NCI-H2029 (cell line): ENCODE measurements at regions not wholly inside any gene's neighbourhood (a gene's known extent, or its start where the extent isn't known, plus 50 kb on each side); places are given as distances from the start of the nearest gene placed in this dataset.
"Not testable (repeated sequence)": the region's sequence is repeated elsewhere in the genome, so short reads cannot be mapped to it uniquely, and the experiment has no call there.

Experiments
- DNase-seq: peaks from one replicate; lab custom pipeline; 2025; lab: John Stamatoyannopoulos, UW

GRCh38 chr21:27372381-27372780 is 405.5 kb upstream of the ADAMTS5 start:
- DNase-seq: no peak

GRCh38 chr21:27371975-27372331 is 405.1 kb upstream of the ADAMTS5 start:
- DNase-seq: no peak

GRCh38 chr21:27371115-27371974 is 404.5 kb upstream of the ADAMTS5 start:
- no peak for DNase-seq

- no peak for DNase-seq
Observed at GRCh38 chr21:27369978-27370571, 403.2 kb upstream of the ADAMTS5 start.

DNA sequence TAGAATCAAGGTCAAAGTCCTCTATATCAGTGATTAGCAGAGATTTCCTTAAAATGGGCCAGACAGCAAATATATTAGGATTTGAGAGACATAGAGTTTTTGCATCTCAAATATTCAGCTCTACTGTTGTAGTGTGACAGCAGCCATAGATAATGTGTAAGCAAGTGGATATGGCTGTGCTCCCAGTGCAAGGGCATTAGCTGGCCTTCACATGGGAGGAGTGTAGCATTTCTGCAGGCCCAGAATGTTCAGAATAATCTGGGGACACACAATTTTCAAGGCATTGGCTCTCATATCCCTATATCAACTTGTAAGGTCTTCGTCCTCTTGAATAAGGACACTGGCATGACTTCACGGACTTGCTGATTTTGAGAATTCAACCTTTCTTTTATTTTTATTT is 402.3 kb upstream of the ADAMTS5 start:
- no peak for DNase-seq

DNA sequence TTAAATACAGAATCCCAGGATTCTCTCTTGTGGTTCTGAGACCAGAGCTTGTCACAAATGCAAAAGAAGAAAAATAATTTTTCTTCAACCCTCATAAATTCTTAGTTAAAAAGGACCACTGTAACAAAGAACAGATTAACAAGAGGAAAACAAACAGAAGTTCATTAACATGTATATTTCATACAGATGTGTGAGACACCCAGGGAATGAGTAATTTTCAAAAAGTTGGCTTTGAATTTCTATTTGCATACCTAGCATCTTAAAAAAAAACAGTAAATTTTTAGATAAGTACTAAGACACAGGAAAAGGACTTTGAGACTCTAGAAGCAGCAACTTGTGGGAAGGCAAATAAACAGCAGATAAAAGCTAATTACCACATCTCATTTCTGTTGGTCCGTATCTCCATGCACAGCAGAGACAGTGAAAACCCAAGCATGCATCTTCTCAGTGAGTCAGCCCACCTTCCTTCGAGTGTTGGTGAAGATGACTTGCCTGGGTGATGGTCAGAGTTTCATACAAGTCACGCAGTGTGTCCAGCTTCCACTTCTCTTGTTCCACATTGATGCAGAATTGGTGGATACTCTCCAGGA is 399.9 kb upstream of the ADAMTS5 start:
- no peak for DNase-seq

DNA sequence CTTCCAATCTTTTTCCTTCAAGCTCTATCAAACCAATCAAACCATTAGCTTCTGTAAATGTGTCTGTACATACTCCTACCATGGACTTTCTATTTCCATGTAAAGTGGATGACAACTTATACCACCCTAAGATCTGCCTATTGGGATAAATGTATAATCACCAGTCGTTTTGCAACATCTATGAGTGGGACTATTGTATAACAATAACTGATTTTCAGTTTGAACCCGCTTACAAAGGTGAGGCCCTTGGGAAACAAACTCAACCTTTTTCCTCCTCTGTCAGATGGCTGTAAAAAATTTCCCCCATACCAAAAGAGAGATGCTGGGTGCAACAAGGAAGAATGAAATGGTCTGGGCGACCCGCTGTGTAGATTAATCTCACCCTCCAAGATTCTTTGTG is 399.1 kb upstream of the ADAMTS5 start:
- DNase-seq: no peak

- no peak for DNase-seq
Observed at GRCh38 chr21:27365394-27365793, 398.5 kb upstream of the ADAMTS5 start.

DNA sequence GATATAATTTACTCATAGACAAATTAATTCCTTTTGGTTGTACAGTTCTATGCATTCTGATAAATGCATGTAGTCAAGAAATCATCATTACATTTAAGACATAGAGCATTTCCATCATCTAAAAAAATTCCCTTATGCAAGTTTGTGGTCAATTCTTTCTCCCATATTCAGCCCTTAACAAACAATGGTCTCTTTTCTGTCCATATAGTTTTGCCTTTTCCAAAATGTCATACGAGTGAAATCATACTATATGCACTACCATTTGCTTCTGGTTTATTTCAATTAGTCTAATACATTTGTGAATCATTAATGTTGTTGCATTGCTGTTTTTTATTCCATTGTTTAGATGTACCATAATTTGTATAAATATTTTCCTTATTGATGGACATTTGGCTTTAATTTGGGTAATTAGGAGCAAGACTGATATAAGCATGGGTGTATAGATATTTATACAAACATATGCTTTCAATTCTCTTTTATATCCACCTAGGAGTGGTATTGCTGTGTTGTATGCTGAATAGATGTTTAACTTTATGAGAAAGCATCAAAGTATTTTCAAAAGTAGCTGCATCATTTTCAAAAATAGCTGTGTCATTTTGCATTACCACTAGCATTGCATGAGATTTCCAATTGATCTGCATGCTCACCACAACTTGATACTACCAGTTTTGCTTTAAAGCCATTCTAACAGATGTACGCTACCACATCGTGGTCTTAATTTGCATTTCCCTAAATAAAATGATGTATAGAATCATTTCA is 397.0 kb upstream of the ADAMTS5 start:
- DNase-seq: no peak

DNA sequence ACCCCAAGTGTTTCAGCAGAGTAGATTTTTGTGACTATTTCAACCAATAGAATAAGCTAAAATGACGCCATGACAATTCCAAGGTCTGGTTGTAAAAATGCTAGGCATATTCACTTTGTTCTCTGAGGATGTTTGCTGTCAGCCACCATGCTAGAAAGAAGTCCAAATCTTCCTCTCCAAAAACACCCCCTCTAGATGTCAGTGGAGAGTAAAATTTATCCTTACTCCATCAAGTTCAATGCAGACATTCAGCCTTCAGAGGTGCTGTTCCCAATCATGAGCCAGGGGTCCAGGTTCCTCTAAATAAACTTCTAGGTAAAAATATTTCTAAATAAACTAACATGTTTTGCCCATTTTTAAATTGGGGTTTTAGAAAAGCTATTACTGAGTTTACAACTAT is 395.4 kb upstream of the ADAMTS5 start:
- DNase-seq: no peak

GRCh38 chr21:27359141-27359540 is 392.3 kb upstream of the ADAMTS5 start:
- DNase-seq: no peak

DNA sequence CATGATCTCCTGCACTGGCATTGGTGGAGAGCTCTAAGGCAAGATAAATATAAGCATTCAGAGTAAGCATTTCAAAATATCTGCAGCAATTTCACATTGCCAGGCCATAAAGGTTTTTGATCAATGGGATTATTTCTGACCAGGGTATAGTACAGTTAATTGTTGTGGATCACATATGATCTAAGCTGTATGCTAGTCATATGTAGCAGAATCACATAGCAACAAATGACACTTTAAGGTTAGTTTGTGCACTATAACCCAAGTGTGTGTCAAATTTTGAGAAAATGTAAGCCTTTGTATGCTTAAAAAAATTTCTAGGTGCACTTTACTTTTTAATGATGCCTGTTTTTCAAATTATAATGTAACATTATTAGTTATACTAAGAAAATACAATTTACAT is 386.0 kb upstream of the ADAMTS5 start:
- DNase-seq: no peak

DNA sequence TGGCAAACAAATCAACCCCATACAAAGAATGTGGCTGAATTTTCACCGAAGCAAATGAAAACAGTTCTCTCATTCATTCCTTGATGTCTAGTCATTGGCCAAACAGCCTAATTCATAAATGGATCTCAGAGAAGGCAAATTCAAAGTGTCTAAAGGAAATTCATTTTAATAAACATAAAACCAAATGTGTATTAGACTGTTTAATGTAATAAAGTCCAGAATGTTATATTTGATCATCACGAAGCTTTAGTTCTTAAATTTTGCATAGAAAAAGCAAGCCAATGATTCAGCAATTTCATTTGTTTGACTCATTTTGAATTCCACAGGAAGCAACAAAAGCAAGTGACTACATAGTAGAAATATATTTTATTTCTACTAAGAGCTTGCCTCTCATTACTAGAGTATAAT is 379.2 kb upstream of the ADAMTS5 start:
- DNase-seq: no peak

- no peak for DNase-seq
Observed at GRCh38 chr21:27339902-27340301, 373.0 kb upstream of the ADAMTS5 start.

- not testable (repeated sequence) for DNase-seq
Observed at GRCh38 chr21:27338007-27338406, 371.1 kb upstream of the ADAMTS5 start.

DNA sequence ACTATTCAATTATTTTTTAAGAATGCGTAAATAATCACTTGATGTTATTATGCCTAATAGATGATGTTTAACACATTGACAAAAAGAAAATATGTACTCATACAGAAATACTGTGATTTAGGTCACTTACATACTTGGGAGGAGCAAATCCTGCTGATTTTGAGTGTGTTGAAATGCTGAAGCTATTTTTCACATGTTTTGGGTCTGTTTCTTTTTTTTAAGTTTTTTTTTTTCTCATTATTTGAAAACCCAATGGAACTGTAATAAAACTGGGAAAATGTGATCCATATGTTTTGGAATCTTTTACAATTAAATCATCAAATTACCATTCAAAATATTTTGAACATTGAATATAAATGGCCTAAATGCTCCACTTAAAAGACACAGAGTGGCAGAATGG is 366.2 kb upstream of the ADAMTS5 start:
- DNase-seq: no peak

- DNase-seq: no peak
Observed at GRCh38 chr21:27329255-27329851, 362.5 kb upstream of the ADAMTS5 start.

DNA sequence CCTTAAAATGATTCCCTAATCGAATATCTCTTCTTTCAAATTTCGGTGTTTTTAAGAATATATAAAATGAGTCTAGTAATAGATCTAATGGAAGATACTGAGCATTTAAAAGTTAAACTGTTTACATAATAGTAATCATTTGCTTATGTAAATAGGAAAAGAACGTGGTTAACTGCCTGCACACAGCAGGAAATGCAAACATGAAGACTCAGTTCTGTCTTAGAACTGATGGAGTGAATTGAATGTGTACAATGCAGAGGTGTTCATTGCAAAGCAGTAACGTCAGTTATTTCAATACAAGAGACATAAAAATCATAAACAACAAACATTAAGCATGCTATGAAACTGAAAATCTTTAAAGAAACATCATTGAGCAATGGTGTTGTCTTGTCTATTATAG is 359.4 kb upstream of the ADAMTS5 start:
- no peak for DNase-seq

GRCh38 chr21:27323331-27323730 is 356.4 kb upstream of the ADAMTS5 start:
- no peak for DNase-seq

- no peak for DNase-seq
Observed at GRCh38 chr21:27321791-27322190, 354.9 kb upstream of the ADAMTS5 start.

DNA sequence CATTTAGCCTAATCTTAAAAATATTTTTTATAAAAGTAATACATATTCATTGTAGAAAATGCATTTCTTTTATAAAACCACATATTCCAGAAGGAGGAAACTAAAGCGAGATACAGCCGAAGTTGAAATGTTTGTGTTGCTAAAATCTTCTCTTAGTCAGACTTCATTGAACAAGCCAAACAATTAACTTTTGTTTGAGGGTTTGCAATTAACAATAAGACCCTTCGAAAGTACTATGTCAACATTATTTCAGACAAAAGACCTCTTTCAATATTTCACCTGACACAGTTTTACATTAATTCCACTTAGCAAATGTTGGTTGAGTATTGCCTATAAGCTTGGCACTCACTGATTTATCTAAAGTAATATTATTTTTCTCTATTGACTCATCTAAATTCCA is 354.0 kb upstream of the ADAMTS5 start:
- DNase-seq: no peak

DNA sequence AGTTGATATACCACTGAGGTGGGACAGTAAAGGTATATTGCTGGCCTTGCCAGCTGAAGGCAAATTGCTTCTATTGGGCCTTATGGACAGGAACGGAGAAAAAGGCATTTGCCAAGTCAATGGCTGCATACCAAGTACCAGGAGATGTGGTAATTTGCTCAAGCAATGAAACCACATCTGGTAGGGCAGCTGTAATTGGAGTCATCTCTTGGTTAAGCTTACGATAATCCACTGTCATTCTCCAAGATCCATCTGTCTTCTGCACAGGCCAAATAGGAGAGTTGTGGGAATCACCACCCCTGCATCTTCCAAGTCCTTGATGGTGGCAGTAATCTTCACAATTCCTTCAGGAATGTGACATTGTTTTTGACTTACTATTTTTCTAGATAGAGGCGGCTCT is 350.7 kb upstream of the ADAMTS5 start:
- DNase-seq: not testable (repeated sequence)
